Gastrocnemius medialis (tissue), 4 donors: ENCODE measurements at regions not wholly inside any gene's neighbourhood (a gene's known extent, or its start where the extent isn't known, plus 50 kb on each side); places are given as distances from the start of the nearest gene placed in this dataset.

Experiments used
- POLR2A ChIP-seq, 2 donors: fragments of 450-650 bp; IDR thresholded peaks; one replicate each; pipeline ENCODE4 v1.6.1; 2017; ENCODE audit warnings: antibody characterized with exemption in 2 of 2, mild to moderate bottlenecking in 2 of 2, moderate library complexity in 2 of 2
- TF ChIP-seq, protein P1 (sequence below), 5 experiments: fragments of 450-650 bp in 3 of 5; fragments of 200-600 bp in 2 of 5; sonication (generic) in 2 of 5; IDR thresholded peaks in 4 of 5; conservative IDR thresholded peaks in 1 of 5; 1 replicate in 4 of 5; 2 replicates in 1 of 5; pipeline ENCODE4 v1.5.1; 2016 to 2019; ENCODE audit warnings: antibody characterized with exemption in 5 of 5, mild to moderate bottlenecking in 3 of 5, moderate library complexity in 3 of 5

DNA sequence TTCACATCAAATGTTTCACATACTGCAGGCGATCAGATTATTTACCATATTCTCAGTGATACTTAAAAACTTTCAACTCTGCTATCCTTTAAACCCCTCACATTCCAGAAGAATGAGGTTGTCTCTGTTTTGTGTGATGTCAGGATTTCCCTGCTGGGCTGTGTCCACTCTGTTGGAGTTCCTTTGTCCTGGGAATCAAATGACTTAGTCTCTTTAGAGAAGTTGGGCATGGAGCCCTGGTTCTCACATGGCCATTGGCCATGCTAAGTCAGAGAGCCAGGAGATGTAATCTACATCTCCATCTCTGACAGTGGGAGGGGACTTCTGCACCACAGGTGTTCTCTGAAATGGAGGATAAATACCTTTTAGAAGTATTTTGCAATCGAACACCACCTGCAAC, 205.1 kb upstream of the MAF start:
- TF ChIP-seq, protein P1, sequence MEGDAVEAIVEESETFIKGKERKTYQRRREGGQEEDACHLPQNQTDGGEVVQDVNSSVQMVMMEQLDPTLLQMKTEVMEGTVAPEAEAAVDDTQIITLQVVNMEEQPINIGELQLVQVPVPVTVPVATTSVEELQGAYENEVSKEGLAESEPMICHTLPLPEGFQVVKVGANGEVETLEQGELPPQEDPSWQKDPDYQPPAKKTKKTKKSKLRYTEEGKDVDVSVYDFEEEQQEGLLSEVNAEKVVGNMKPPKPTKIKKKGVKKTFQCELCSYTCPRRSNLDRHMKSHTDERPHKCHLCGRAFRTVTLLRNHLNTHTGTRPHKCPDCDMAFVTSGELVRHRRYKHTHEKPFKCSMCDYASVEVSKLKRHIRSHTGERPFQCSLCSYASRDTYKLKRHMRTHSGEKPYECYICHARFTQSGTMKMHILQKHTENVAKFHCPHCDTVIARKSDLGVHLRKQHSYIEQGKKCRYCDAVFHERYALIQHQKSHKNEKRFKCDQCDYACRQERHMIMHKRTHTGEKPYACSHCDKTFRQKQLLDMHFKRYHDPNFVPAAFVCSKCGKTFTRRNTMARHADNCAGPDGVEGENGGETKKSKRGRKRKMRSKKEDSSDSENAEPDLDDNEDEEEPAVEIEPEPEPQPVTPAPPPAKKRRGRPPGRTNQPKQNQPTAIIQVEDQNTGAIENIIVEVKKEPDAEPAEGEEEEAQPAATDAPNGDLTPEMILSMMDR (IDR thresholded peaks at IDR 0.05 in 4 of 5, conservative IDR thresholded peaks at IDR 0.05 in 1 of 5): no peak
- TF ChIP-seq POLR2A (IDR thresholded peaks at IDR 0.05): no peak
